Hepatocyte (in vitro differentiated cells): ENCODE measurements at regions not wholly inside any gene's neighbourhood (a gene's known extent, or its start where the extent isn't known, plus 50 kb on each side); places are given as distances from the start of the nearest gene placed in this dataset.

ENCODE experiments used
- DNase-seq: peaks from one replicate; pipeline ENCODE4 v3.0.0-alpha.2; 2016; ENCODE audit warnings: low spot score
- H2AFZ ChIP-seq: fragments of 200-600 bp; sonication (generic); 2 replicates; pipeline ENCODE4 v1.6.0; 2016; ENCODE audit warnings: antibody characterized with exemption, mild to moderate bottlenecking
- H3K27ac ChIP-seq: fragments of 200-600 bp; sonication (generic); 2 replicates; pipeline ENCODE4 v1.5.1; 2016; ENCODE audit warnings: mild to moderate bottlenecking
- H3K27me3 ChIP-seq: fragments of 200-600 bp; sonication (generic); 2 replicates; pipeline ENCODE4 v1.6.1; 2016
- H3K36me3 ChIP-seq: fragments of 200-600 bp; sonication (generic); replicated peaks from 2 replicates; pipeline ENCODE4 v1.5.1; 2016; ENCODE audit warnings: low read depth; ENCODE audit not compliant: insufficient read depth
- H3K4me1 ChIP-seq: fragments of 200-600 bp; sonication (generic); 2 replicates; pipeline ENCODE4 v1.5.1; 2016; ENCODE audit warnings: mild to moderate bottlenecking, moderate library complexity; ENCODE audit not compliant: insufficient read depth
- H3K4me2 ChIP-seq: fragments of 200-600 bp; sonication (generic); 2 replicates; pipeline ENCODE4 v1.6.0; 2016
- H3K4me3 ChIP-seq: fragments of 200-600 bp; sonication (generic); 2 replicates; pipeline ENCODE4 v1.5.1; 2016; ENCODE audit warnings: mild to moderate bottlenecking
- H3K79me2 ChIP-seq: fragments of 200-600 bp; sonication (generic); 2 replicates; pipeline ENCODE4 v1.6.0; 2017; ENCODE audit warnings: mild to moderate bottlenecking
- H3K9me2 ChIP-seq: fragments of 200-600 bp; sonication (generic); replicated peaks from 2 replicates; pipeline ENCODE4 v1.6.0; 2017; ENCODE audit warnings: mild to moderate bottlenecking; ENCODE audit not compliant: insufficient read depth
- H3K9me3 ChIP-seq: fragments of 200-600 bp; sonication (generic); 2 replicates; pipeline ENCODE4 v1.5.1; 2016; ENCODE audit warnings: low read depth, mild to moderate bottlenecking
- H4K20me1 ChIP-seq: fragments of 200-600 bp; sonication (generic); 2 replicates; pipeline ENCODE4 v1.6.0; 2016; ENCODE audit warnings: mild to moderate bottlenecking; ENCODE audit not compliant: insufficient read depth, poor library complexity, severe bottlenecking
- CTCF ChIP-seq: fragments of 200-600 bp; sonication (generic); IDR thresholded peaks from 2 replicates; pipeline ENCODE4 v1.5.1; 2016; ENCODE audit warnings: antibody characterized with exemption, mild to moderate bottlenecking; ENCODE audit not compliant: poor library complexity
- EZH2 ChIP-seq: fragments of 200-600 bp; sonication (generic); IDR thresholded peaks from 2 replicates; pipeline ENCODE4 v1.6.1; 2016; ENCODE audit warnings: antibody characterized with exemption, mild to moderate bottlenecking, borderline replicate concordance
- EZH2phosphoT487 ChIP-seq: fragments of 200-600 bp; sonication (generic); IDR thresholded peaks from one replicate; pipeline ENCODE4 v1.6.1; 2018; ENCODE audit warnings: antibody characterized with exemption, mild to moderate bottlenecking, low read depth, moderate library complexity; ENCODE audit not compliant: unreplicated experiment, severe bottlenecking
- WGBS: methylation state at CpG from one replicate; pipeline ENCODE4 v1.1.6; 2016; ENCODE audit warnings: low lambda C conversion rate; ENCODE audit errors: missing lambda C conversion rate; 5-methylcytosine and 5-hydroxymethylcytosine counted together

GRCh38 chr11:97514446-97514845 is 1124.6 kb downstream of the JRKL start:
- Histone ChIP-seq H3K9me2 (no peaks in the 10 kb centered on the region), H3K27me3 (no peaks in the 10 kb centered on the region), H3K79me2 (no peaks in the 10 kb centered on the region), H3K9me3 (no peaks in the 10 kb centered on the region), H3K36me3 (no peaks in the 10 kb centered on the region), H4K20me1 (no peaks in the 10 kb centered on the region), H3K4me2 (no peak overlapping the region), H3K4me3 (no peak overlapping the region), H2AFZ (no peak overlapping the region), H3K4me1 (no peaks in the 10 kb centered on the region), H3K27ac (no peak overlapping the region)
- WGBS = 67% methylated on average over 1 of the region's 1 CpG
- DNase-seq = no peak
- TF ChIP-seq EZH2 (no peak), CTCF (no peak), EZH2phosphoT487 (no peak)

DNA sequence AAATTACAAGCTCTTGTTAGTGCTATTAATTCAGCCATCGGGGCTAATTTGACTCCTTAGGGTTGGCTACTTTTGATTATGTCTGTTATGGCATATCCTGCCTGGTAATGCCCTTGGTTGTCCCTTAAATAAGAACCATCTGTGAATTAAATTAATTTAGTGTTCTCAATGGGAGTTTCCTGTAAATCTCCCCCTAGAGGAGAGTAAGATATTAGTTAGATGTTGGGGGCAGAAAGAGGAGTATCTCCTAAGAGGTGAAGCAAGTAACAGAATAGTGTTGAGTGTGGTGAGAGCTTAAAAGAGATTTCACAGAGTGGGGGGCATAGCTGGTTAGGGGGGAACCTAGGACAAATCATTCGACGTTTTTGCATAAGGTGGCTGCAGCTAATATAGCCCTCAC is 1126.9 kb downstream of the JRKL start:
- Histone ChIP-seq H3K27ac (no peak overlapping the region), H3K36me3 (no peaks in the 10 kb centered on the region), H3K4me3 (no peak overlapping the region), H3K4me1 (no peaks in the 10 kb centered on the region), H3K27me3 (no peaks in the 10 kb centered on the region), H3K79me2 (no peaks in the 10 kb centered on the region), H3K4me2 (no peak overlapping the region), H3K9me2 (no peaks in the 10 kb centered on the region), H4K20me1 (no peaks in the 10 kb centered on the region), H2AFZ (no peak overlapping the region), H3K9me3 (no peaks in the 10 kb centered on the region)
- WGBS = 79% methylated on average over 3 of the region's 3 CpGs
- TF ChIP-seq EZH2phosphoT487 = no peak
- TF ChIP-seq CTCF = no peak
- TF ChIP-seq EZH2 = no peak
- no peak for DNase-seq

- Histone ChIP-seq H3K9me2 (no peaks in the 10 kb centered on the region), H3K4me1 (no peaks in the 10 kb centered on the region), H4K20me1 (no peaks in the 10 kb centered on the region), H3K27ac (no peak overlapping the region), H3K4me2 (no peak overlapping the region), H2AFZ (no peak overlapping the region), H3K79me2 (no peaks in the 10 kb centered on the region), H3K4me3 (no peak overlapping the region), H3K36me3 (no peaks in the 10 kb centered on the region), H3K27me3 (no peaks in the 10 kb centered on the region), H3K9me3 (no peaks in the 10 kb centered on the region)
- WGBS = 64% methylated on average over 2 of the region's 2 CpGs
- DNase-seq = no peak
- TF ChIP-seq EZH2phosphoT487 (no peak), CTCF (no peak), EZH2 (no peak)
Measured at GRCh38 chr11:97525273-97525672, 1135.5 kb downstream of the JRKL start.
